Mesendoderm (in vitro differentiated cells): ENCODE measurements at regions not wholly inside any gene's neighbourhood (a gene's known extent, or its start where the extent isn't known, plus 50 kb on each side); places are given as distances from the start of the nearest gene placed in this dataset.

Experiments
- DNase-seq: peaks from one replicate; pipeline ENCODE4 v3.0.0; 2013
- H2AK5ac ChIP-seq: 2 replicates; pipeline ENCODE4 v1.6.1; 2013; ENCODE audit warnings: low read length, inconsistent platforms
- H2BK120ac ChIP-seq: 2 replicates; pipeline ENCODE4 v1.6.1; 2013; ENCODE audit warnings: low read depth, mild to moderate bottlenecking, low read length, moderate library complexity, mixed read lengths
- H2BK15ac ChIP-seq: replicated peaks from 2 replicates; pipeline ENCODE4 v1.6.1; 2013; ENCODE audit warnings: low read depth, mild to moderate bottlenecking, moderate library complexity
- H2BK5ac ChIP-seq: 2 replicates; pipeline ENCODE4 v1.6.1; 2013; ENCODE audit warnings: low read length, inconsistent platforms
- H3K18ac ChIP-seq: 2 replicates; pipeline ENCODE4 v1.6.1; 2013; ENCODE audit warnings: mild to moderate bottlenecking, low read length, mixed read lengths
- H3K23ac ChIP-seq: one replicate; pipeline ENCODE4 v1.6.1; 2013; ENCODE audit warnings: low read length
- H3K27ac ChIP-seq: 2 replicates; pipeline ENCODE4 v1.5.1; 2013; ENCODE audit warnings: low read depth, mild to moderate bottlenecking, inconsistent platforms, low read length, moderate library complexity
- H3K27me3 ChIP-seq: 2 replicates; pipeline ENCODE4 v1.6.1; 2013; ENCODE audit warnings: low read length, control low read depth, mild to moderate bottlenecking, inconsistent platforms; ENCODE audit not compliant: insufficient read depth, poor library complexity
- H3K36me3 ChIP-seq: 2 replicates; pipeline ENCODE4 v1.6.1; 2013; ENCODE audit warnings: low read length, inconsistent platforms; ENCODE audit not compliant: control insufficient read depth, insufficient read depth
- H3K4ac ChIP-seq: one replicate; pipeline ENCODE4 v1.6.1; 2013; ENCODE audit warnings: low read depth, mild to moderate bottlenecking, low read length, moderate library complexity
- H3K4me1 ChIP-seq: 2 replicates; pipeline ENCODE4 v1.6.1; 2013; ENCODE audit warnings: low read depth, low read length, inconsistent platforms; ENCODE audit not compliant: control insufficient read depth
- H3K4me2 ChIP-seq: 2 replicates; pipeline ENCODE4 v1.6.1; 2013; ENCODE audit warnings: low read length
- H3K4me3 ChIP-seq: 2 replicates; pipeline ENCODE4 v1.5.1; 2013; ENCODE audit warnings: mild to moderate bottlenecking, low read length
- H3K56ac ChIP-seq: one replicate; pipeline ENCODE4 v1.6.1; 2013; ENCODE audit warnings: low read length
- H3K79me1 ChIP-seq: 2 replicates; pipeline ENCODE4 v1.6.1; 2013; ENCODE audit warnings: low read length, inconsistent platforms
- H3K79me2 ChIP-seq: 2 replicates; pipeline ENCODE4 v1.6.1; 2013; ENCODE audit warnings: mild to moderate bottlenecking, low read length; ENCODE audit not compliant: control insufficient read depth, insufficient read depth
- H3K9ac ChIP-seq: 2 replicates; pipeline ENCODE4 v1.6.1; 2013; ENCODE audit warnings: low read length, inconsistent platforms
- H4K5ac ChIP-seq: one replicate; pipeline ENCODE4 v1.6.1; 2013; ENCODE audit warnings: low read length
- H4K8ac ChIP-seq: one replicate; pipeline ENCODE4 v1.6.1; 2013; ENCODE audit warnings: low read depth, mild to moderate bottlenecking, control low read depth, low read length, moderate library complexity
- WGBS: extraction: QIAGEN DNeasy Blood & Tissue Kit; methylation state at CpG from one replicate; pipeline ENCODE4 v1.1.7; 2013; ENCODE audit warnings: low lambda C conversion rate, missing lambda C conversion rate; ENCODE audit not compliant: insufficient coverage; ENCODE audit errors: extremely low coverage; 5-methylcytosine and 5-hydroxymethylcytosine counted together

DNA sequence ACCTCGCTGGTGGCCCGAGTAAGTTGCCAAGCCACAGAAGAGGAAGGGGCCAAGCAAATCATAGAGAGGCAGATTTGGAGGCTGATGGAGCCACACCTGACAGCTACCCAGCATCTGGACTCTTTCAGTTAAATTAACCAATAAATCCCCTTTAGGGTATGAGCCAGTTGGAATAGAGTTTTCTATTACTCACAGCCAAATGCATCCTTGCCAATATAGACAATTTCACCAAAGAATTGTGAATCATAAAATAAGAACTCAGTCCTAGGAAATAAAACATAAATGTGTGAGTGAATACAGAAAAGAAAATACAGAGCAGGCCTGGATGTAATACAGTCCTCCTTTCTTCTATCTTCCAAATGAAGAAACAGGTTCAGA is 161.6 kb upstream of the ANKRD28 start:
- no peak overlapping the region for H4K8ac ChIP-seq
- H3K36me3 ChIP-seq, result no peaks in the 10 kb centered on the region
- no peak overlapping the region for H2AK5ac ChIP-seq
- no peak for DNase-seq
- H3K4ac ChIP-seq, result no peak overlapping the region
- no peak overlapping the region for H3K23ac ChIP-seq
- no peak overlapping the region for H3K4me2 ChIP-seq
- H3K27ac ChIP-seq, result no peak overlapping the region
- H3K79me1 ChIP-seq, result no peaks in the 10 kb centered on the region
- H3K27me3 ChIP-seq, result no peaks in the 10 kb centered on the region
- no CpG with 5 or more reads among the region's 2 CpGs for WGBS
- H2BK120ac ChIP-seq, result no peak overlapping the region
- H3K4me1 ChIP-seq, result no peaks in the 10 kb centered on the region
- no peak overlapping the region for H3K18ac ChIP-seq
- no peak overlapping the region for H3K56ac ChIP-seq
- H4K5ac ChIP-seq, result no peak overlapping the region
- H2BK5ac ChIP-seq, result no peak overlapping the region
- no peak overlapping the region for H2BK15ac ChIP-seq
- H3K9ac ChIP-seq, result no peak overlapping the region
- no peaks in the 10 kb centered on the region for H3K79me2 ChIP-seq
- no peak overlapping the region for H3K4me3 ChIP-seq

- Histone ChIP-seq H2BK120ac (no peak overlapping the region), H3K23ac (no peak overlapping the region), H3K4me2 (no peak overlapping the region), H3K9ac (no peak overlapping the region), H4K8ac (no peak overlapping the region), H3K27ac (no peak overlapping the region), H3K79me2 (no peaks in the 10 kb centered on the region), H2AK5ac (no peak overlapping the region), H3K18ac (no peak overlapping the region), H3K79me1 (no peaks in the 10 kb centered on the region), H4K5ac (no peak overlapping the region), H3K56ac (no peak overlapping the region), H2BK15ac (no peak overlapping the region), H3K36me3 (no peaks in the 10 kb centered on the region), H2BK5ac (no peak overlapping the region), H3K4ac (no peak overlapping the region), H3K27me3 (no peaks in the 10 kb centered on the region), H3K4me1 (no peaks in the 10 kb centered on the region), H3K4me3 (no peak overlapping the region)
- WGBS, result no CpG with 5 or more reads among the region's 17 CpGs
- peak; percentile 69 for DNase-seq
Observed at GRCh38 chr3:15964605-15965442, 167.0 kb upstream of the ANKRD28 start.

GRCh38 chr3:15967577-15967976 is 169.8 kb upstream of the ANKRD28 start:
- Histone ChIP-seq H4K5ac (no peak overlapping the region), H3K4me1 (no peaks in the 10 kb centered on the region), H3K4ac (no peak overlapping the region), H2AK5ac (no peak overlapping the region), H2BK120ac (no peak overlapping the region), H3K9ac (no peak overlapping the region), H3K79me1 (no peaks in the 10 kb centered on the region), H2BK15ac (no peak overlapping the region), H3K4me2 (no peak overlapping the region), H2BK5ac (no peak overlapping the region), H3K36me3 (no peaks in the 10 kb centered on the region), H3K79me2 (no peaks in the 10 kb centered on the region), H3K23ac (no peak overlapping the region), H3K56ac (no peak overlapping the region), H3K18ac (no peak overlapping the region), H4K8ac (no peak overlapping the region), H3K27ac (no peak overlapping the region), H3K4me3 (no peak overlapping the region), H3K27me3 (no peaks in the 10 kb centered on the region)
- no CpG with 5 or more reads among the region's 3 CpGs for WGBS
- DNase-seq, result no peak

- no peak overlapping the region for H4K5ac ChIP-seq
- no CpG with 5 or more reads among the region's 5 CpGs for WGBS
- H3K23ac ChIP-seq, result no peak overlapping the region
- no peaks in the 10 kb centered on the region for H3K79me2 ChIP-seq
- H3K56ac ChIP-seq, result no peak overlapping the region
- H3K79me1 ChIP-seq, result no peaks in the 10 kb centered on the region
- DNase-seq, result no peak
- H3K4me3 ChIP-seq, result no peak overlapping the region
- no peaks in the 10 kb centered on the region for H3K4me1 ChIP-seq
- no peaks in the 10 kb centered on the region for H3K36me3 ChIP-seq
- H3K4ac ChIP-seq, result no peak overlapping the region
- no peak overlapping the region for H3K9ac ChIP-seq
- H2AK5ac ChIP-seq, result no peak overlapping the region
- no peak overlapping the region for H3K4me2 ChIP-seq
- H2BK120ac ChIP-seq, result no peak overlapping the region
- H3K18ac ChIP-seq, result no peak overlapping the region
- H3K27ac ChIP-seq, result no peak overlapping the region
- no peak overlapping the region for H4K8ac ChIP-seq
- no peaks in the 10 kb centered on the region for H3K27me3 ChIP-seq
- no peak overlapping the region for H2BK15ac ChIP-seq
- H2BK5ac ChIP-seq, result no peak overlapping the region
Observed at GRCh38 chr3:15969874-15970640, 172.3 kb upstream of the ANKRD28 start.

DNA sequence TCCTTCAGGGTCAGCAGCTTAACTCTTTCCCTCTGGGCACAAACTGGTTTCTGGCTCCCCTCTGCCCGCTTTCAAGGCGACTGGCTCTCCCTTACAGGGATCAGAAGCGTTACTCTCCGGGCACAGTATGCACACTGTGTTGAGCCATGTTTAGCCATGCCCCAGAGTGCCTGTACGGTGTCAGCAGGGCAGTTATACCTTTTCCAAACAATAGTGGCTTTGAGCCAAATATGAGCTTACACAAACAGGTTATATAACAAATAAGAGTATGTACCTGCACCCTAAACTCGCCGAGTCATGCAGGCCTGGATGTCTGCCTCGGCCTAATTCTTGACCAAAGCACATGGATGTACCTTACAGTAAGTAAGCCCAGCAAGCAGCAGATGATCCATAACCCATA is 175.6 kb upstream of the ANKRD28 start:
- Histone ChIP-seq H3K4me1 (no peaks in the 10 kb centered on the region), H2BK120ac (no peak overlapping the region), H3K4ac (no peak overlapping the region), H3K27ac (no peak overlapping the region), H3K9ac (no peak overlapping the region), H3K79me1 (no peaks in the 10 kb centered on the region), H4K5ac (no peak overlapping the region), H3K4me3 (no peak overlapping the region), H3K79me2 (no peaks in the 10 kb centered on the region), H4K8ac (no peak overlapping the region), H3K27me3 (no peaks in the 10 kb centered on the region), H2BK15ac (no peak overlapping the region), H3K56ac (no peak overlapping the region), H3K4me2 (no peak overlapping the region), H2AK5ac (no peak overlapping the region), H2BK5ac (no peak overlapping the region), H3K18ac (no peak overlapping the region), H3K36me3 (no peaks in the 10 kb centered on the region), H3K23ac (no peak overlapping the region)
- no CpG with 5 or more reads among the region's 8 CpGs for WGBS
- no peak for DNase-seq
